ENCODE measurements at regions not wholly inside any gene's neighbourhood (a gene's known extent, or its start where the extent isn't known, plus 50 kb on each side); places are given as distances from the start of the nearest gene placed in this dataset.

DNA sequence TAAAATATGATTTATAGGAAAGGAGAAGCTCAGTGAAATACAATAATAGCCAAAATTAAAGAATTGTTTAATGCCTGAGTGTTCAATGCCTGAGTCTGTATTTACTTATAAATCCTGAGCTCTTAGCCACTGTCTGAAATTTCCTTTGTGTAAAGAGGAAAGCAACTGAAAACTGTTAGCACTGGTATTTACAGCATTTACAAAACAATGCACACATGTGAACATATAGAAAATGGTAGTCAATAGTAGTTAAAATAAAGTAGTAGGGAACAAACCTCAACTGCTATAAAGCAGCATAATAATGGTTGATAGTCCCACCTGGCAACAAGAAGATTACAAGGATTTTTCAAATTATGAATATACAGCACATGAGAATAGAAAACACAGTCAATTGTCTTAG is 1137.1 kb upstream of the ATXN8OS start:
- H3K27me3 ChIP-seq (ENCODE audit: control insufficient read depth, insufficient read depth, low read length): no peaks in the 10 kb centered on the region
- peak overlapping the region; percentile 69 for H3K27ac ChIP-seq (ENCODE audit: low read depth, low read length)
- 0 out of 2 replicates have a peak overlapping the region, but pooled peaks have one; percentile 6 for H3K4me3 ChIP-seq (ENCODE audit: low read depth, low read length)
- H3K36me3 ChIP-seq (ENCODE audit: control insufficient read depth, insufficient read depth, low read length): no peaks in the 10 kb centered on the region
- H3K9me3 ChIP-seq (ENCODE audit: control insufficient read depth, insufficient read depth, low read length): no peaks in the 10 kb centered on the region
- H3K9ac ChIP-seq (ENCODE audit: low read depth, low read length): no peak overlapping the region
- H3K4me1 ChIP-seq (ENCODE audit: control insufficient read depth, insufficient read depth, low read length): peaks cover 43% of the 10 kb centered on the region

DNA sequence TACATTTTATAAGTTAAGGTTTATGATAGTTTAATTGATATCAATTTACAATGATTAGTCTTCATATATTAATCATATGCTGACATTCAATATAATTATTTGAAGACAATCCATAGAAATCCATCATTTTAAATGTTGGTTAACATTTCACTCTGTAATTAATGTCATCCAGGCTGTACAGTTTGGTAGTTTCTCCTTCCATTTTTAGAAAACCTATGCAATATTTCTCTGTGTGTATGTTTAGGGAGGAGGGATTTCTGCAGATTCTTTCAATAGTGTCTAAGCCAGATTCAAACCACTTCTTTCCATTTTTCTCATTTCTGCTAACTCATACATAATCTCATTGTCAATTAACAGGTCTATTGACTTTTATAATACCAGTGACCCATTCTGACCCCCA is 1159.0 kb upstream of the ATXN8OS start:
- no peaks in the 10 kb centered on the region for H3K36me3 ChIP-seq (ENCODE audit: control insufficient read depth, insufficient read depth, low read length)
- H3K9ac ChIP-seq (ENCODE audit: low read depth, low read length): no peak overlapping the region
- no peaks in the 10 kb centered on the region for H3K9me3 ChIP-seq (ENCODE audit: control insufficient read depth, insufficient read depth, low read length)
- H3K4me1 ChIP-seq (ENCODE audit: control insufficient read depth, insufficient read depth, low read length): no peaks in the 10 kb centered on the region
- H3K4me3 ChIP-seq (ENCODE audit: low read depth, low read length): no peak overlapping the region
- H3K27ac ChIP-seq (ENCODE audit: low read depth, low read length): no peak overlapping the region
- no peaks in the 10 kb centered on the region for H3K27me3 ChIP-seq (ENCODE audit: control insufficient read depth, insufficient read depth, low read length)

- Histone ChIP-seq H3K27me3 (ENCODE audit: control insufficient read depth, insufficient read depth, low read length) (no peaks in the 10 kb centered on the region), H3K36me3 (ENCODE audit: control insufficient read depth, insufficient read depth, low read length) (no peaks in the 10 kb centered on the region), H3K9me3 (ENCODE audit: control insufficient read depth, insufficient read depth, low read length) (no peaks in the 10 kb centered on the region), H3K4me3 (ENCODE audit: low read depth, low read length) (no peak overlapping the region), H3K4me1 (ENCODE audit: control insufficient read depth, insufficient read depth, low read length) (peaks cover 14% of the 10 kb centered on the region), H3K9ac (ENCODE audit: low read depth, low read length) (no peak overlapping the region), H3K27ac (ENCODE audit: low read depth, low read length) (no peak overlapping the region)
Measured at GRCh38 chr13:68944272-68944671, 1163.4 kb upstream of the ATXN8OS start.

DNA sequence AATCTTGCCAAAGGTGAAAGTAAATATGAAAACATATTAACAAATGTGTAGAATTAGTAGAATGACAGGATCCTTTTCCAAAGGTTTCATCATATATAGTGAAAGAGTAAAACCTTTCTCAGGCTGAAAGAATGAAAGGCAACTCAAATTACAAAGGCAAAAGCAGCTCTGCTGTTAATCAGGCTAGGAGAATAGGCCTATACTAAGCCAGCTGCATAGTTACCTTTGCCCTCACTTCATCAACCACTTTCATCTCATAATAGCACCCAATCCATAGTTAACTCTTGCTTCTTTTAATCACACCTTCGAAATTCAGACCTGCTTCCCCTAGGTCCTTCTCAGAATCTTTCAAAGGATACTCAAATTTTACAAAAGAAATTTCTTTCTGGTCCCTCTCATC is 1167.6 kb upstream of the ATXN8OS start:
- peaks cover 19% of the 10 kb centered on the region for H3K4me1 ChIP-seq (ENCODE audit: control insufficient read depth, insufficient read depth, low read length)
- H3K4me3 ChIP-seq (ENCODE audit: low read depth, low read length): no peak overlapping the region
- H3K9ac ChIP-seq (ENCODE audit: low read depth, low read length): no peak overlapping the region
- H3K27ac ChIP-seq (ENCODE audit: low read depth, low read length): peak overlapping the region; percentile 28
- no peaks in the 10 kb centered on the region for H3K27me3 ChIP-seq (ENCODE audit: control insufficient read depth, insufficient read depth, low read length)
- no peaks in the 10 kb centered on the region for H3K9me3 ChIP-seq (ENCODE audit: control insufficient read depth, insufficient read depth, low read length)
- H3K36me3 ChIP-seq (ENCODE audit: control insufficient read depth, insufficient read depth, low read length): no peaks in the 10 kb centered on the region

DNA sequence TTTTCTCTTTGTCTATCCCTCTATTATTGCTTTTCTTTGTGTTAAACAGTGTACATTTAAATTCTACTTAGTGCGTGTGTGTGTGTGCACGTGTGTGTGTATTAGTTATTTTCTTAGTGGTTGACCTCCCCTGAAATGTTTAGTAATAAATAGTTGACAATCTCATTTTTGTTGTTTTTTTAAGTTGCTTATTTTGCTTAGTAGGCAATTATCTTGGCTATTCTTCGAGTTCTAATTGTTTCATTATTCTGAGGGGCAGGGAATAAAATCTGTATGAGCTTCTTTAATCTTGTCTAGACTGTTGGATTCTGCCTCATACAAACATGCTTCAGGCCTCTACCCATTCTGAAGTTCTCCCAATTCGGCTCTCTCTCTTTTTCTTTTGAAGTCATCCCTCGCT is 1169.0 kb upstream of the ATXN8OS start:
- Histone ChIP-seq H3K36me3 (ENCODE audit: control insufficient read depth, insufficient read depth, low read length) (no peaks in the 10 kb centered on the region), H3K27ac (ENCODE audit: low read depth, low read length) (no peak overlapping the region), H3K9ac (ENCODE audit: low read depth, low read length) (no peak overlapping the region), H3K27me3 (ENCODE audit: control insufficient read depth, insufficient read depth, low read length) (no peaks in the 10 kb centered on the region), H3K4me3 (ENCODE audit: low read depth, low read length) (no peak overlapping the region), H3K4me1 (ENCODE audit: control insufficient read depth, insufficient read depth, low read length) (peaks cover 19% of the 10 kb centered on the region), H3K9me3 (ENCODE audit: control insufficient read depth, insufficient read depth, low read length) (no peaks in the 10 kb centered on the region)

DNA sequence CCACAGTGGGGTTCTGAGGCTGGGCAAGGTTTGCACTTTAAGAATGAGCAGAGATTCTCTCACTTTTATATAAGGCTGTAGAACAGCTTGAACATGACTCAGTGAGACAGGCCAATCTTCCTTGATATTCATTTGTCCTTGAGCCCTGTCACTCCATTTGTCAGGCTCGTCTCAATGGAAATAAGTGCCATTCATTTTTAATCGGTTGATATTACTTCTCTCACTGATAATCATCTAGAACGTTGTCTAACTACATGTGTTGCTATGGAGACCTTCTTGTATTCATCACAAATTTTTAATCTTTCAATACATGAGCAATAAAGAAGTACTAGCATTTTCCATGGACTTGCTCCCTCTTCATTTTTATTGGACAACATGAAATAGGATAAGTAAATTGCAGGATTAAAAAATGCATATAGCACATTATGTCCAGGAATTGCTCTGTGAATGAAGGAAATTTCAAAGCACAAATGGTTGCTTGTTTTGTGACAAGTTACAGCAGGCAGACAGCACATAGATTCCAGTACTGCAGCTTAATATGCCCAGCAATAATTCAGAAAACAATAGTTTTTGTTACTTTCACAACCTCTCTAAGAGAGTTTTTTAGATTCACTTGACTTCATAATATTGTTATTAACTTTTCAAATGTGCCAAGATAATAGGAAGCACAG is 1178.4 kb upstream of the ATXN8OS start:
- H3K4me1 ChIP-seq (ENCODE audit: control insufficient read depth, insufficient read depth, low read length): no peaks in the 10 kb centered on the region
- no peaks in the 10 kb centered on the region for H3K27me3 ChIP-seq (ENCODE audit: control insufficient read depth, insufficient read depth, low read length)
- H3K4me3 ChIP-seq (ENCODE audit: low read depth, low read length): no peak overlapping the region
- H3K36me3 ChIP-seq (ENCODE audit: control insufficient read depth, insufficient read depth, low read length): no peaks in the 10 kb centered on the region
- H3K27ac ChIP-seq (ENCODE audit: low read depth, low read length): no peak overlapping the region
- H3K9me3 ChIP-seq (ENCODE audit: control insufficient read depth, insufficient read depth, low read length): no peaks in the 10 kb centered on the region
- H3K9ac ChIP-seq (ENCODE audit: low read depth, low read length): no peak overlapping the region

DNA sequence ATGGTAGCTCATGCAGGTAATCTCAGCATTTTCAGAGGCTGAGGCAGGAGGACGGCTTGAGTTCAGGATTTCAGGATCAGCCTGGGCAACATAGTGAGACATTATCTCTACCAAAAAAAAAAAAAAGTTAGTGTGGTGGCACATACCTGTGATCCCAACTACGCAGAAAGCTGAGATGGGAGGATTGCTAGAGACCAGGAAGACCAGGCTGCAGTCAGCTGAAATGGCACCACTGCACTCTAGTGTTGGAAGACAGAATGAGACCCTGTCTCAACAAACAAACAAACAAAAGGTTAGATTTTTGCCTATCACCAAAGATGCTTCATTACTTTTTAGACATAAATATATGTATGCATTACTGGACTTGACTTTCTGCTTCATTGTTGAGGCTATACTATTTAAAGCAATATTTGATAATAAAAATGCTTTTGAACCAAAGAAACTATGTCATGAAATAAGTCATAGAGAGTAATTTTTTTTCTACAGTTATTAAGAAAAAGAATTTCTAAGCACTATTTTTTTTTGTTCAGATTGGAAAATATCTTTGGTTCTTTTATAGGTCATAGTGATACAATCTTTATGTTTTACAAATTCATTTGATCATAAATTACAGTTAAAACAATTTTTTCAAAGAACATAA is 1180.1 kb upstream of the ATXN8OS start:
- no peaks in the 10 kb centered on the region for H3K27me3 ChIP-seq (ENCODE audit: control insufficient read depth, insufficient read depth, low read length)
- no peak overlapping the region for H3K9ac ChIP-seq (ENCODE audit: low read depth, low read length)
- 0 out of 2 replicates have a peak, but pooled peaks cover 2% of the 10 kb centered on the region for H3K9me3 ChIP-seq (ENCODE audit: control insufficient read depth, insufficient read depth, low read length)
- H3K4me3 ChIP-seq (ENCODE audit: low read depth, low read length): no peak overlapping the region
- H3K27ac ChIP-seq (ENCODE audit: low read depth, low read length): no peak overlapping the region
- no peaks in the 10 kb centered on the region for H3K36me3 ChIP-seq (ENCODE audit: control insufficient read depth, insufficient read depth, low read length)
- no peaks in the 10 kb centered on the region for H3K4me1 ChIP-seq (ENCODE audit: control insufficient read depth, insufficient read depth, low read length)

DNA sequence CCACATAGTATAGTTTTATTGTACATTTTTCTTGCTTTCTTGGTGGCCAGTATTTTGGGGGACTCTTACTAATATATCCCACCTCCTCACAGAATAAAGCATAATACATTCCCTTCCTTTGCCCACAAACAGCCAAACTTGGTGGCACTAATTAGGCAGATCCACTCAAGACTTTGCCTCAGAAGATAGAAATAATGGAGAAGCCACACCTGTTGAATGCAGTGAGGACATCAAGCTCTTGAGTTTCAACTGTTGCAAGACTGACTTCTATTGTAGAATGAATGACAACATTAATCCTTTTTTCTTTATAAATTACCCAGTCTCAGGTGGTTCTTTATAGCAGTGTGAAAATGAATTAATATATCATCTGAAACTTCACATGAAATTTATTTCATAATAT is 1183.6 kb upstream of the ATXN8OS start:
- no peaks in the 10 kb centered on the region for H3K36me3 ChIP-seq (ENCODE audit: control insufficient read depth, insufficient read depth, low read length)
- H3K4me3 ChIP-seq (ENCODE audit: low read depth, low read length): no peak overlapping the region
- no peak overlapping the region for H3K27ac ChIP-seq (ENCODE audit: low read depth, low read length)
- no peaks in the 10 kb centered on the region for H3K27me3 ChIP-seq (ENCODE audit: control insufficient read depth, insufficient read depth, low read length)
- no peak overlapping the region for H3K9ac ChIP-seq (ENCODE audit: low read depth, low read length)
- H3K9me3 ChIP-seq (ENCODE audit: control insufficient read depth, insufficient read depth, low read length): 0 out of 2 replicates have a peak, but pooled peaks cover 2% of the 10 kb centered on the region
- no peaks in the 10 kb centered on the region for H3K4me1 ChIP-seq (ENCODE audit: control insufficient read depth, insufficient read depth, low read length)

GRCh38 chr13:68908879-68909278 is 1198.7 kb upstream of the ATXN8OS start:
- H3K9me3 ChIP-seq (ENCODE audit: control insufficient read depth, insufficient read depth, low read length): peaks cover 42% of the 10 kb centered on the region
- H3K27me3 ChIP-seq (ENCODE audit: control insufficient read depth, insufficient read depth, low read length): no peaks in the 10 kb centered on the region
- no peaks in the 10 kb centered on the region for H3K4me1 ChIP-seq (ENCODE audit: control insufficient read depth, insufficient read depth, low read length)
- H3K36me3 ChIP-seq (ENCODE audit: control insufficient read depth, insufficient read depth, low read length): no peaks in the 10 kb centered on the region
- H3K27ac ChIP-seq (ENCODE audit: low read depth, low read length): no peak overlapping the region
- H3K9ac ChIP-seq (ENCODE audit: low read depth, low read length): no peak overlapping the region
- no peak overlapping the region for H3K4me3 ChIP-seq (ENCODE audit: low read depth, low read length)

DNA sequence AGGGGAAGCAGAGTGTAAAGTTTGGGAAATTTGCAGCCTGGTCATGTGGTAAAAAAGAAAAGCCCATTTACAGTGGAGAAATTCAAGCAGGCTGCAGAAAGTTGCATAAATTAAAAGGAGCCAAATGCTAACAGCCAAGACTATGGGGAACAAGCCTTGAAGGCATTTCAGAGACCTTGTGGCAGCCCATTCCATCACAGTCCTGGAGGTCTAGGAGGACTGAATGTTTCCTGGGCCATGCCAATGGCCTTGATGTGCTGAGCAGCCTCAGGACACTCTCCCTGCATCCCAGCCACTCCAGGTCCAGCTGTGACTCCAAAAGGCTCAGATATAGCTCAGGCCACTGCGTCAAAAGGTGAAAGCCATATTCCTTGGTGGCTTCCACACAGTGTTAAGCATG is 1202.4 kb upstream of the ATXN8OS start:
- H3K9me3 ChIP-seq (ENCODE audit: control insufficient read depth, insufficient read depth, low read length): peaks cover 42% of the 10 kb centered on the region
- H3K4me1 ChIP-seq (ENCODE audit: control insufficient read depth, insufficient read depth, low read length): no peaks in the 10 kb centered on the region
- H3K36me3 ChIP-seq (ENCODE audit: control insufficient read depth, insufficient read depth, low read length): no peaks in the 10 kb centered on the region
- H3K9ac ChIP-seq (ENCODE audit: low read depth, low read length): no peak overlapping the region
- no peak overlapping the region for H3K27ac ChIP-seq (ENCODE audit: low read depth, low read length)
- H3K27me3 ChIP-seq (ENCODE audit: control insufficient read depth, insufficient read depth, low read length): no peaks in the 10 kb centered on the region
- no peak overlapping the region for H3K4me3 ChIP-seq (ENCODE audit: low read depth, low read length)

GRCh38 chr13:68897331-68897928 is 1210.2 kb upstream of the ATXN8OS start:
- no peak overlapping the region for H3K9ac ChIP-seq (ENCODE audit: low read depth, low read length)
- no peaks in the 10 kb centered on the region for H3K27me3 ChIP-seq (ENCODE audit: control insufficient read depth, insufficient read depth, low read length)
- H3K9me3 ChIP-seq (ENCODE audit: control insufficient read depth, insufficient read depth, low read length): peaks cover 13% of the 10 kb centered on the region
- no peaks in the 10 kb centered on the region for H3K36me3 ChIP-seq (ENCODE audit: control insufficient read depth, insufficient read depth, low read length)
- H3K4me3 ChIP-seq (ENCODE audit: low read depth, low read length): no peak overlapping the region
- H3K27ac ChIP-seq (ENCODE audit: low read depth, low read length): peak overlapping the region; percentile 30
- H3K4me1 ChIP-seq (ENCODE audit: control insufficient read depth, insufficient read depth, low read length): peaks cover 18% of the 10 kb centered on the region

All from HUES48 (cell line).